Lung microvascular endothelial cell (primary cell): ENCODE measurements at regions not wholly inside any gene's neighbourhood (a gene's known extent, or its start where the extent isn't known, plus 50 kb on each side); places are given as distances from the start of the nearest gene placed in this dataset.

Experiments
- DNase-seq, 2 donors: peaks; one replicate each; pipeline versions ENCODE4 v3.0.0 to v3.0.0-alpha.2; 2010; ENCODE audit warnings: low read depth in 2 of 2

DNA sequence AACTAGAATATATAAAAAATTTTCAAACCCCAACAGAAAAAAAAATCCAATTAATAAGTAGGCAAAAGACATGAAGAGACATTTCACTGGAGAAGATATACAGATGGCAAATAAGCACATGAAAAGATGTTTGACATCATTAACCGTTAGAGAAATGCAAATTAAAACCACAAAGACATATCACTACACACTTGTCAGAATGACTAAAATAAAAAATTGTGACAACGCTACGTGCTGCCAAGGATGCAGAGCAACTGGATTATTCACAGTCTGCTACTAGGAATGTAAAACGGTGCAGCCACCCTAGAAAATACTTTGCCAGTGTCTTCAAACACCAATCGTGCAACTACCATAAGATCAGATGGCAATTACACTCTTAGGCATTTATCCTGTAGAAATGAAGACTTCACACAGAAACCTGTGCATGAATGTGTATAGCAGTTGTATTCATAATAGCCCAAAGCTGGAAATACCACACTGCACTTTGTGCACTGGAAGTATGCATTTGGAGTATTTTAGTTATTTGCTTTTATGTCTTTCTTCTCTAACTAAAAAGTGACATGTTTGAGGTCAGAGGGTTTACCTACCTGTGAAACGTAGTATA is 75.3 kb upstream of the PALMD start:
- no peak for DNase-seq

GRCh38 chr1:99571092-99571734 is 74.7 kb upstream of the PALMD start:
- DNase-seq, result no peak

DNA sequence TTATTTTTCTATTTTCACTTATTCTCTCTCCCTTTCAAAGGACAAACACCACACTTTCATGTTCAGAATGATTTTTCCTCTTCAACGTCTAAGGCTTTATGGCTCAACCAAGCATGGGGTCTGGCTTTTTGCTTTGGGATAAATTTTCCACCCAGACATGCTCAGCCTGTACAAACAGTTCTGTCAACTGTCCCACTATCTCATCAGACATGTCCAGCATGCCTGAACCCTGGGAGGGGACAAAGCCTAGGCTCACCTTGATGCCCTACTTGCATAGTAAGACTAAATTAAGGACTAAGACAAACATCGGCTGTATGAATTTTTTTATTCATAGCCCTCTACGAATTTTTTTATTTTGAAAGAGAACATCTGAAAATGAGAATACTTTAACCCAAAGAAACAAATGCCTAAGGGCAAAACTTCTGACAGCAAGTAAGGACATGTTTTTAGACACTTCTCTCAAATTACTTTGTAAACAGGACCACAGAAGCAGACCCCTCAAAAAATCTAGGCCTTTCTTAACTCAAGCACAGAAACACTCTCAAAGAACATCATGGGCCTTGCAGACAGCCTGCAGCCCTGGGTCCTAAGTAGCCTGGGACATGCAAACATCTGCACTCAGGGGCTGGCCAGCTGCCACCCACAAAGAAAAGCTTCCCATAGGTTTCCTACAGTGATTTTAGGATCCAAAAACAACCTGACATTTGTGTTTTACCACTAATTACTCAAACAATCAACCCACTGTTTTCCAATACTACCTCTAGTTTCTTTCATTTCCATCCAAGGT is 72.3 kb upstream of the PALMD start:
- no peak for DNase-seq

DNA sequence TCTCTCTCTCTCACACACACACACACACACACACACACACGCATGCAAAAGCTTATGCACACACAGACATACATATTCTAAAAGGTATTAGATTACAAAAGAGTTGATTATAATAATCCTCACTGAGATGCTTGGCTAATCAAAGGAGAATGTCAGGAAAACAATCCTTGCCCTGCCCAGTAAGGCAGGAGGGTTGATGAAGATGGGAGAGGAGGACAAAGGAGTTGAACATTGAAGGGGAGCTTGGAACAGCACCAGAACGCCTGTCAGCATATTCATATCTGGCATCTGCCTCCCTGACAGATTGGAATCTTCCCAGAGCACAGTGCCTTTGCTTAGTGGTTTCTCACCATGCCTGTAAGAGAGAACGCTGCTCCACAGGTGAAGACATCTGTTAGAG is 68.6 kb upstream of the PALMD start:
- DNase-seq, result no peak

DNA sequence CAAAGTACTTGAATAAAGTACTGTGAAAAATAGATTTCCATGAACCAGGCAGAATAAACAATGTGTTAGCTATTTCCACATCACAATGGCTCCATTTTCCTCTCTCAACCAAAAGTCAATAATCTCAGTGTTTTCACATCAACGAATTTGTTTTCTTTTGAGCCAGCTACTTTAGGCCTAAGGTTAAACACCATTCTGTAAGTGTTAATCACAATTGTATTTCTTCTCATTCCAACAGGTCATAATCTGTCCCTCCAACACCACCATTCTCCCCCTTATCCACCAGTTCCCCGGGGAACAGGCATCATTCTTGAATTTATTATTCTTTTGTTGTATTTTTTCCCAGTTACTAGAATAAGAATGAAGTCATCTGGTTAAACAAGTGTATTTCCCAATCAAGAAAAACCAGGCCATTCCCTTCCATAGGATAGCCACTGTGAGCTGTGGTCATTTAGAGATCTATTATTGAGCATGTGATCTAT is 66.2 kb upstream of the PALMD start:
- peak in 1 of 2 donors; percentile 47 for DNase-seq

DNA sequence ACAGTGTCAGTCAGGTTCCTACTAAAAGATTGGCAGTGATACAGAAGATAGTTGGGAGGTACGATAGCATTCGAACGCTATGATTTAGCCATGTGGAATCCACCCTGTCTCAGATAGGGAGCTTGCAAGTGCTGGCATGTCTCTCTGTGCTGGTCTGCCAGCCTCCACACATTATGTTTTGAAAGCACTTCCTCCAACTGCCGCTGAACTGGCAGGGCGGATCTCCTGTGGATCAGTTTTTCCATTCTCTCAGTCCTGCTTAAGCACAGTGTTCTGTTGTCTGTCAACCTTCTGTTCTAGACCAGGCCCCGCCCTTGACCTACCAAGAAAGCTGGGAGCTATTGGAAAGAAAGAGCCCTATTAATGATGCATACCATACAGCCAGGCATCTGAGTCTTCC is 65.5 kb upstream of the PALMD start:
- peak; percentile 63 to 91 for DNase-seq

DNA sequence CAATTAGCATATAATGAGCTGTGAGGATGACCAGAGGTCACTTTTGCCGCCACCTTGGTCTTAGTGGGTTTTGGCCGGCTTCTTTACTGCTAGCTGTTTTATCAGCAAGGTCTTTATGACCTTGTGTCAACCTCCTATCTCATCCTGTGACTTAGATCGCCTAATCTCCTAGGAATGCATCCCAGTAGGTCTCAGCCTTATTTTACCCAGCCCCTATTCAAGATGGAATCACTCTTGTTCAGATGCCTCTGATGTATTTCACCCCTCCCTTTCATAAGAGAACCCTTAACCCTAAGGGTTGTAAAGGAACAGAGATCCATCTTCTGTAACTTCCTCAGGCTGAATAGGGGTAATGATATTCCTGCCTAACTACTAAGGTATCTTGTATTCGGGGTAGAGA is 58.9 kb upstream of the PALMD start:
- no peak for DNase-seq

- DNase-seq, result no peak
Measured at GRCh38 chr1:99589186-99589636, 56.7 kb upstream of the PALMD start.

DNA sequence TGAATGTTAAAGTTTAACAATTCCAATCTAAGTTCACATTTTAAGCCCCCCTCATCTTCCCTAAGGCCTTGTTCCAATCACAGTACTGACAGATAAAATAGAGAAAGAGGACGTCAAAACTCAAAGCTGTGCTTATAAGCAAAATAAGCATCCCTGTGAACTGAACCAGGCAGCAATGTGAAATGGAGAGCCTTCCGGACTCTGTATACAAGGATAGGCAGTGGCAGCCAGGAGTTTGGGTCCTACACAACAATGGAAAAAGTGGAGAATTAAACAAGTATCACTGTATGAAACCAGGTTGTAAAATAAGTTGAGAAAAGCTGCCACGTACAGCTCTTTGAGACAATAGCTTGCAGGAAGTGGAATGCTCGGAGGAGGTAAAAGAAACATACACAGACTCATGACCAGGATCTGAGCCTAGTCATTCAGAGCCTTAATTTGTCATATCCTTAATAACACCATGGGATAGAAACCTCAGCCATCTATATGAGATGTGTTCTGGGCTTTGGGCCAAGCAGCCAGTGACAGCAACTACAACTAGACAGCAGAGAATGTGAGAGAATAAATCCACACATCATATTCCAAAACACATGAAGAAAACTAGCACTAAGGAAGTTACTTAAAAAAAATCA is 55.2 kb upstream of the PALMD start:
- peak; percentile 95 to 99 for DNase-seq

DNA sequence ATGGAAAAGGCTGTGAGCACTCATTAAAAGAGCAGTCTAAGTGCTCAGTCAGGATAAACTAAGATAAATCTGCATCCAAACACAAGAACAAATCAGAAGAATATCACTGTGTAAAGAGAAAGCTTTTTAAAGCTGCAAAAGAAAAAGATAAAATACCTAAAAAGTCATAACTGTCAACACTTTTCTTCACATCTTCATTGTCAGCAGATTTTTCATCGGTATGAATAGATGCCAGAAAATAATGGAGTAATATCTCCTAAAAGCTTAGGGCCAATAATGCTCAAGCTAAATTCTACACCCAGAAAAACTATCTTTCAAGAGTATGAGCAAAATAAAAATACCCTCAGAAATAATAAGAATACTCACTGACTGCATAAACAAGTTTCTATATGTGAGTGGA is 54.0 kb upstream of the PALMD start:
- DNase-seq, result no peak

GRCh38 chr1:99594205-99594604 is 51.7 kb upstream of the PALMD start:
- peak; percentile 76 to 82 for DNase-seq

- peak in 1 of 2 donors; percentile 42 for DNase-seq
Measured at GRCh38 chr1:99595041-99595440, 50.9 kb upstream of the PALMD start.

GRCh38 chr1:99595441-99595840 is 50.5 kb upstream of the PALMD start:
- DNase-seq, result no peak
